Gastroesophageal sphincter (tissue), 4 donors: ENCODE measurements at regions not wholly inside any gene's neighbourhood (a gene's known extent, or its start where the extent isn't known, plus 50 kb on each side); places are given as distances from the start of the nearest gene placed in this dataset.

ENCODE experiments used
- ATAC-seq: fragments of 150-250 bp; one replicate; pipeline ENCODE4 v1.9.1; 2016; ENCODE audit warnings: mild to moderate bottlenecking, moderate library complexity
- H3K27ac ChIP-seq, 4 donors: fragments of 200-600 bp; sonication (generic) in 3 of 4; 1 replicate in 3 of 4; 2 replicates in 1 of 4; pipeline ENCODE4 v1.5.1; 2016 to 2019
- H3K27me3 ChIP-seq: fragments of 200-600 bp; sonication (generic); one replicate; pipeline ENCODE4 v1.5.1; 2019
- H3K36me3 ChIP-seq, 2 donors: fragments of 200-600 bp; sonication (generic); one replicate each; pipeline ENCODE4 v1.5.1; 2019; ENCODE audit warnings: control low read depth in 1 of 2
- H3K4me1 ChIP-seq, 3 donors: fragments of 200-600 bp; sonication (generic); 1 replicate in 2 of 3; 2 replicates in 1 of 3; pipeline ENCODE4 v1.5.1; 2016 to 2019; ENCODE audit warnings: control low read depth in 2 of 3
- H3K4me3 ChIP-seq, 2 donors: fragments of 200-600 bp; sonication (generic); one replicate each; pipeline ENCODE4 v1.5.1; 2019; ENCODE audit warnings: mild to moderate bottlenecking in 1 of 2, moderate library complexity in 1 of 2
- H3K9me3 ChIP-seq, 3 donors: fragments of 200-600 bp; sonication (generic); one replicate each; pipeline ENCODE4 v1.5.1; 2017 to 2019; ENCODE audit warnings: control low read depth in 2 of 3
- CTCF ChIP-seq, 4 experiments: fragments of 200-600 bp in 2 of 4; fragments of 450-650 bp in 2 of 4; sonication (generic) in 1 of 4; IDR thresholded peaks; one replicate each; pipeline ENCODE4 v1.5.1; 2017 to 2019; ENCODE audit warnings: antibody characterized with exemption in 4 of 4, mild to moderate bottlenecking in 2 of 4, moderate library complexity in 2 of 4
- EP300 ChIP-seq: sonication (generic); formaldehyde crosslinking; IDR thresholded peaks from one replicate; pipeline ENCODE4 v1.6.1; 2017; ENCODE audit warnings: antibody characterized with exemption, mild to moderate bottlenecking
- POLR2A ChIP-seq, 2 donors: fragments of 450-650 bp; IDR thresholded peaks; one replicate each; pipeline ENCODE4 v1.6.1; 2017; ENCODE audit warnings: antibody characterized with exemption in 2 of 2, mild to moderate bottlenecking in 2 of 2, moderate library complexity in 1 of 2
- POLR2AphosphoS5 ChIP-seq: sonication (generic); formaldehyde crosslinking; IDR thresholded peaks from one replicate; pipeline ENCODE4 v1.6.1; 2017; ENCODE audit warnings: antibody characterized with exemption
- WGBS, 2 donors: methylation state at CpG; one replicate each; pipeline ENCODE4 v1.1.5; 2018; ENCODE audit warnings: low coverage in 1 of 2; 5-methylcytosine and 5-hydroxymethylcytosine counted together

GRCh38 chr2:200254773-200255172 is 51.7 kb upstream of the SPATS2L start:
- Histone ChIP-seq H3K27me3 (no peaks in the 10 kb centered on the region), H3K36me3 (no peaks in the 10 kb centered on the region), H3K4me3 (no peak overlapping the region), H3K4me1 (peaks cover 0 to 12% (median 0%) of the 10 kb centered on the region in 3 donors), H3K9me3 (no peaks in the 10 kb centered on the region), H3K27ac (no peak overlapping the region)
- 100% methylated on average over 1 of the region's 4 CpGs for WGBS, 2 donors
- ATAC-seq, result no peak
- TF ChIP-seq POLR2A (IDR thresholded peaks at IDR 0.05), result no peak
- TF ChIP-seq CTCF (IDR thresholded peaks at IDR 0.05), result no peak
- TF ChIP-seq POLR2AphosphoS5, result no peak
- TF ChIP-seq EP300, result no peak

GRCh38 chr2:200255549-200255948 is 50.9 kb upstream of the SPATS2L start:
- WGBS, 2 donors, result 40% methylated on average over 1 of the region's 3 CpGs; no CpG with 5 or more reads in 1 of the 2 donors
- no peak overlapping the region for H3K4me3 ChIP-seq
- no peaks in the 10 kb centered on the region for H3K9me3 ChIP-seq
- no peaks in the 10 kb centered on the region for H3K36me3 ChIP-seq
- no peak for ATAC-seq
- no peak for TF ChIP-seq CTCF (IDR thresholded peaks at IDR 0.05)
- no peak for TF ChIP-seq EP300
- TF ChIP-seq POLR2AphosphoS5, result no peak
- TF ChIP-seq POLR2A (IDR thresholded peaks at IDR 0.05), result no peak
- no peaks in the 10 kb centered on the region for H3K27me3 ChIP-seq
- H3K27ac ChIP-seq, result no peak overlapping the region
- peaks cover 0 to 12% (median 0%) of the 10 kb centered on the region in 3 donors for H3K4me1 ChIP-seq
